HCT116 (cell line): ENCODE measurements at regions not wholly inside any gene's neighbourhood (a gene's known extent, or its start where the extent isn't known, plus 50 kb on each side); places are given as distances from the start of the nearest gene placed in this dataset.

Source experiments
- ATAC-seq: fragments of 200-7000 bp; cut with Tn5 transposase; 2 replicates; pipeline ENCODE4 v1.9.1; 2020; ENCODE audit warnings: mild to moderate bottlenecking, moderate library complexity
- BruUV-seq: library from RNA; stranded (reverse); fragments of 400-500 nt; replicated peaks from 2 replicates; lab custom pipeline; 2021; lab: Mats Ljungman, UMichigan
- CTCF ChIA-PET: fragments of 300-600 bp; sonication (Branson Sonifier 250); formaldehyde crosslinking; loops from one replicate; lab custom pipeline; 2021; ENCODE audit warnings: antibody characterized with exemption; lab: Charles Lee
- POLR2A ChIA-PET: fragments of 300-600, 350-600 bp; sonication (Branson Sonifier 250); formaldehyde crosslinking; loops from one replicate; lab custom pipeline; 2021; ENCODE audit warnings: antibody characterized with exemption; lab: Charles Lee
- RAD21 ChIA-PET, 2 experiments: fragments of 300-600 bp; sonication (Branson Sonifier 250); formaldehyde crosslinking; loops; one replicate each; lab custom pipeline; 2023; ENCODE audit warnings: low total read pairs in 2 of 2; ENCODE audit not compliant: uncharacterized antibody in 2 of 2, unreplicated experiment in 2 of 2, low non-redundant PET in 1 of 2; lab: Charles Lee
- DNase-seq: peaks from one replicate; pipeline ENCODE4 v3.0.0-alpha.2; 2010; ENCODE audit warnings: low read depth, low spot score
- H2AFZ ChIP-seq: fragments of 200-600 bp; shearing (Covaris generic), sonication (generic); 2 replicates; pipeline ENCODE4 v1.6.1; 2017; ENCODE audit warnings: low read depth, mixed run types, mixed read lengths, antibody characterized with exemption, low read length; ENCODE audit not compliant: poor library complexity, severe bottlenecking
- H3K27ac ChIP-seq: 2 replicates; pipeline ENCODE4 v1.5.1; 2012; ENCODE audit warnings: low read depth, low read length
- H3K27me3 ChIP-seq: fragments of 200-600 bp; sonication (generic); 2 replicates; pipeline ENCODE4 v1.6.1; 2016; ENCODE audit warnings: mixed run types, low read length, mixed read lengths; ENCODE audit not compliant: insufficient read depth
- H3K36me3 ChIP-seq, 2 experiments: fragments of 200-500 bp in 1 of 2; fragments of 200-600 bp in 1 of 2; sonication (Bioruptor generic) in 1 of 2; sonication (generic) in 1 of 2; 2 replicates each; pipeline versions ENCODE4 v1.5.1 to v1.6.1; 2014 to 2016; ENCODE audit warnings: low read length in 2 of 2, inconsistent platforms in 1 of 2, mixed read lengths in 1 of 2, mixed run types in 1 of 2; ENCODE audit not compliant: insufficient read depth in 2 of 2, control insufficient read depth in 1 of 2
- H3K4me1 ChIP-seq, 2 experiments: fragments of 200-600 bp in 1 of 2; sonication (generic) in 1 of 2; 2 replicates each; pipeline versions ENCODE4 v1.5.1 to v1.6.1; 2012 to 2017; ENCODE audit warnings: low read length in 2 of 2, inconsistent platforms in 1 of 2, mild to moderate bottlenecking in 1 of 2, mixed read lengths in 1 of 2, mixed run types in 1 of 2, moderate library complexity in 1 of 2; ENCODE audit not compliant: insufficient read depth in 2 of 2, control insufficient read depth in 1 of 2
- H3K4me2 ChIP-seq: fragments of 200-600 bp; sonication (generic); 2 replicates; pipeline ENCODE4 v1.6.1; 2017; ENCODE audit warnings: mixed run types, low read length, mixed read lengths
- H3K4me3 ChIP-seq, 2 experiments: fragments of 200-600 bp in 1 of 2; sonication (generic) in 1 of 2; replicated peaks in 1 of 2; 2 replicates each; pipeline ENCODE4 v1.5.1; 2011 to 2016; ENCODE audit warnings: low read length in 2 of 2, control low read depth in 1 of 2, low read depth in 1 of 2, mild to moderate bottlenecking in 1 of 2, mixed read lengths in 1 of 2, mixed run types in 1 of 2
- H3K79me2 ChIP-seq: fragments of 200-600 bp; sonication (generic); 2 replicates; pipeline ENCODE4 v1.6.1; 2017; ENCODE audit warnings: mild to moderate bottlenecking, mixed run types, low read length, moderate library complexity, mixed read lengths; ENCODE audit not compliant: insufficient read depth
- H3K9ac ChIP-seq: fragments of 200-600 bp; sonication (generic); 2 replicates; pipeline ENCODE4 v1.6.1; 2016; ENCODE audit warnings: low read length, mixed read lengths
- H3K9me2 ChIP-seq: fragments of 200-600 bp; sonication (generic), shearing (Covaris generic); 2 replicates; pipeline ENCODE4 v1.6.1; 2017; ENCODE audit warnings: mixed run types, mild to moderate bottlenecking, moderate library complexity; ENCODE audit not compliant: insufficient read depth
- H3K9me3 ChIP-seq, 2 experiments: fragments of 200-500 bp in 1 of 2; fragments of 200-600 bp in 1 of 2; sonication (Bioruptor generic) in 1 of 2; sonication (generic) in 1 of 2; 2 replicates each; pipeline ENCODE4 v1.6.1; 2014 to 2017; ENCODE audit warnings: low read length in 2 of 2, mixed read lengths in 2 of 2, inconsistent platforms in 1 of 2, low read depth in 1 of 2, mild to moderate bottlenecking in 1 of 2, mixed run types in 1 of 2, moderate library complexity in 1 of 2; ENCODE audit not compliant: control insufficient read depth in 1 of 2, insufficient read depth in 1 of 2
- H4K20me1 ChIP-seq: fragments of 200-600 bp; sonication (generic), shearing (Covaris generic); 2 replicates; pipeline ENCODE4 v1.6.1; 2017; ENCODE audit warnings: mixed run types, mild to moderate bottlenecking, moderate library complexity; ENCODE audit not compliant: insufficient read depth
- ATF3 ChIP-seq: IDR thresholded peaks from 2 replicates; pipeline ENCODE4 v1.6.1; 2012
- CEBPB ChIP-seq: IDR thresholded peaks from 2 replicates; pipeline ENCODE4 v1.6.1; 2012; ENCODE audit warnings: low read depth
- CTCF ChIP-seq, 3 experiments: fragments of 200-600 bp in 1 of 3; sonication (generic) in 1 of 3; IDR thresholded peaks in 2 of 3; conservative IDR thresholded peaks in 1 of 3; 2 replicates each; pipeline ENCODE4 v1.5.1; 2012 to 2017; ENCODE audit warnings: low read depth in 2 of 3, low read length in 2 of 3, antibody characterized with exemption in 1 of 3, borderline replicate concordance in 1 of 3, control low read depth in 1 of 3, mild to moderate bottlenecking in 1 of 3, mixed read lengths in 1 of 3, mixed run types in 1 of 3, moderate library complexity in 1 of 3; ENCODE audit not compliant: insufficient read depth in 1 of 3
- EZH2 ChIP-seq: fragments of 200-600 bp; sonication (generic); IDR thresholded peaks from 2 replicates; pipeline ENCODE4 v1.6.1; 2017; ENCODE audit warnings: antibody characterized with exemption, mixed run types
- FOSL1 ChIP-seq: IDR thresholded peaks from 2 replicates; pipeline ENCODE4 v1.6.1; 2012; ENCODE audit warnings: low read depth
- JUND ChIP-seq: IDR thresholded peaks from 2 replicates; pipeline ENCODE4 v1.6.1; 2012
- MAX ChIP-seq: IDR thresholded peaks from 2 replicates; pipeline ENCODE4 v1.6.1; 2012
- POLR2A ChIP-seq: IDR thresholded peaks from 2 replicates; pipeline ENCODE4 v1.7.0; 2011; ENCODE audit warnings: borderline replicate concordance; ENCODE audit not compliant: insufficient read depth, insufficient read length; ENCODE audit errors: extremely low read depth
- POLR2AphosphoS5 ChIP-seq: IDR thresholded peaks from 2 replicates; pipeline ENCODE4 v1.6.1; 2011; ENCODE audit warnings: mild to moderate bottlenecking, low read depth, low read length, moderate library complexity
- SIN3A ChIP-seq: IDR thresholded peaks from 2 replicates; pipeline ENCODE4 v1.6.1; 2012; ENCODE audit warnings: low read depth
- SP1 ChIP-seq: IDR thresholded peaks from 2 replicates; pipeline ENCODE4 v1.6.1; 2012; ENCODE audit warnings: low read depth
- YY1 ChIP-seq: IDR thresholded peaks from 2 replicates; pipeline ENCODE4 v1.6.1; 2011; ENCODE audit warnings: low read length, low read depth, moderate library complexity, mild to moderate bottlenecking; ENCODE audit not compliant: insufficient replicate concordance; ENCODE audit errors: extremely low read depth
- ZBTB33 ChIP-seq: IDR thresholded peaks from 2 replicates; pipeline ENCODE4 v1.6.1; 2011; ENCODE audit warnings: mild to moderate bottlenecking, low read length, moderate library complexity; ENCODE audit not compliant: insufficient replicate concordance; ENCODE audit errors: extremely low read depth
- ZFX ChIP-seq: fragments of 450-650 bp; IDR thresholded peaks from 2 replicates; pipeline ENCODE4 v1.6.1; 2017
- ZNF274 ChIP-seq: fragments of 200-500 bp; sonication (Bioruptor generic); IDR thresholded peaks from 2 replicates; pipeline ENCODE4 v1.6.1; 2014; ENCODE audit warnings: mild to moderate bottlenecking, low read depth, low read length, inconsistent platforms
- intact Hi-C: fragments of 100-400 bp; cut with micrococcal nuclease; formaldehyde crosslinking; loops from 2 replicates; pipeline ENCODE4 v1.10.0; 2022

GRCh38 chr1:90809093-90809492 lies 92.0 kb upstream of the BARHL2 start:
- Histone ChIP-seq H3K4me1 (no peaks in the 10 kb centered on the region), H4K20me1 (no peaks in the 10 kb centered on the region), H3K4me3 (no peak overlapping the region), H3K27ac (no peak overlapping the region), H3K4me2 (no peak overlapping the region), H3K9me3 (no peaks in the 10 kb centered on the region), H3K79me2 (no peaks in the 10 kb centered on the region), H3K36me3 (no peaks in the 10 kb centered on the region), H3K9ac (no peak overlapping the region), H2AFZ (no peak overlapping the region), H3K27me3 (no peaks in the 10 kb centered on the region), H3K9me2 (no peaks in the 10 kb centered on the region)
- DNase-seq, result no peak
- POLR2A ChIA-PET, result no interaction called here
- intact Hi-C loops, result no loop called here
- CTCF ChIA-PET, result no interaction called here
- no peak for TF ChIP-seq MAX
- TF ChIP-seq POLR2AphosphoS5, result no peak
- no peak for TF ChIP-seq JUND
- TF ChIP-seq ATF3, result no peak
- TF ChIP-seq CEBPB, result no peak
- no peak for TF ChIP-seq ZFX
- TF ChIP-seq SP1, result no peak
- TF ChIP-seq SIN3A, result no peak
- no peak for TF ChIP-seq YY1
- TF ChIP-seq EZH2, result no peak
- no peak for TF ChIP-seq FOSL1
- TF ChIP-seq CTCF (IDR thresholded peaks at IDR 0.05 in 2 of 3, conservative IDR thresholded peaks at IDR 0.05 in 1 of 3; ENCODE audit: borderline replicate concordance in 1 of 3, insufficient read depth in 1 of 3, low read depth in 2 of 3, low read length in 2 of 3), result no peak
- TF ChIP-seq ZBTB33, result no peak
- TF ChIP-seq ZNF274, result no peak
- TF ChIP-seq POLR2A, result no peak
- RAD21 ChIA-PET, result no interaction called here
- ATAC-seq, result no peak
- no TSS peak for BruUV-seq
